ENCODE measurements at regions not wholly inside any gene's neighbourhood (a gene's known extent, or its start where the extent isn't known, plus 50 kb on each side); places are given as distances from the start of the nearest gene placed in this dataset.

DNA sequence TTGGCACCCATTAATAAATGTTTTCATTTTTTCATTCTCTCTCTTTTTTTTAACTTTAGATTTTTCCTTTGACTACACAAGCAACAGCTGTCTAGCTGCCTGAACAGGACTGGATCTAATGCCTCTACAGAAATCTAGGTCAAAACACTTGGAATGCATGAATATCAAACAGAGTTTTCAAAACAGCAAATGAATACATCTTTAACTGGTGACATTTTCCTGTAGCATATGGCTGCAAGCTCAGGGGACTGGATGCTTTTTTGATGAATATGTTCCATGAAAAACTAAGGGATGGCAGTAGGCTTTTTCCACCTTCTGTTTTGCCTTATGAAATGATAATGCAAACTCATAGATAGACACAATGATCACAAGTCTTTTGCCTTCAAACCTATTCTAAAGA, 661.7 kb downstream of the MCTP2 start:
- DNase-seq (ENCODE audit: low read depth), result no peak

DNA sequence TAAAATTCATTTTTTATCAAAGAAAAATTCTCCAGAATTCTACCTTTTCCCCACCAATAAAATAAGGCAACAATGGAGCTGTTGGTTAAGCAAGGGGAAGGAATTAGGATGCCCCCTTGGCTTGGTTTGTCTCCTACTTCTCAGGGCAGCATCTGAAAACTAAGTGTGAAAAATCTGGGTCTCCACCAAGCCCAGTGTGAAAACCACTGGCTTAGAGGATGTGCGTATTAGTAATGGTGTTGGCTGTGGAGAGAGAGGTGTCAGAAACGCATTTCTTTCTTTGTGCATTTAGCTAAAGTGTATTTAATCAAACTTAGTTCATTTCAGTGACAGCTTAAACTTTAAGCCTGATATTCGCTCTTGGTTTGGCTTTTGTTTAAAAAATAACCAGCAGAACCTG, 662.7 kb downstream of the MCTP2 start:
- DNase-seq (ENCODE audit: low read depth), result no peak

DNA sequence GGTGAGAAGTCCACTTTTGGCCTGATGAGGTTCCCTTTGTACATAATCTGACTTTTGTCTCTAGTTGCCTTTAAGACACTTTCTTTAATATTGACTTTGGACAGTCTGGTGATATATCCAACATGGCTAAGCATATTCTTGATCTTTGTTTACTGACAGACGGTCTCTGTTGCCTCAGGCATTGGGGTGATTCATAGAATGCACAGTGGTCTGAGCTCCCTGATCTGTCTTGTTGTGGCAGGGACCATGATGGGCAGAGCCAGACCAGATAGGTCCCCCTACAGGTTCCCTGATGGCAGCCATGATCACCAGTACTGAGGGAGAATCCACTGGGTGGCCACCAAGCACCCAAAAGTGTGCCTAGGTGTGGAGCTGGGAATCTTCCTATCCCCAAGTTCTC, 678.1 kb downstream of the MCTP2 start:
- no peak for DNase-seq (ENCODE audit: low read depth)

DNA sequence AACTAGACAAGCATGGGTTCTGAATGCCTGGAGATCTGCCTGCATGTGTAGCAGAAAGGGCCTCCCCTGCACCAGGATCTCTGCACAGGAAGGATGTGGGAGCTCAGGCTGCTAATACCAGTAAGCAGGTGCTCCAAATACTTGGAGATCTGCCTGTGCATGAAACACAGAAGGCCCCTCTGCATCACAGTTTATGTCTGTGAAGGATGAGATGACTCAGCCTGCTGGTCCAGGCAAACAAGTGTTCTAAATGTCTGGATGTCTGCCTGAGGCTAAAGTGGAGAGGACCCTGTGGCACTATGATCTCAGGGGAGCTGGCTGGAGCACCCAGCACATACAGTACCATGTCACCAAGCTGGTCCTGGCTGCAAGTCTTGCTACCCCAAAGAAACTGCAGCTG, 678.8 kb downstream of the MCTP2 start:
- DNase-seq (ENCODE audit: low read depth), result no peak

DNA sequence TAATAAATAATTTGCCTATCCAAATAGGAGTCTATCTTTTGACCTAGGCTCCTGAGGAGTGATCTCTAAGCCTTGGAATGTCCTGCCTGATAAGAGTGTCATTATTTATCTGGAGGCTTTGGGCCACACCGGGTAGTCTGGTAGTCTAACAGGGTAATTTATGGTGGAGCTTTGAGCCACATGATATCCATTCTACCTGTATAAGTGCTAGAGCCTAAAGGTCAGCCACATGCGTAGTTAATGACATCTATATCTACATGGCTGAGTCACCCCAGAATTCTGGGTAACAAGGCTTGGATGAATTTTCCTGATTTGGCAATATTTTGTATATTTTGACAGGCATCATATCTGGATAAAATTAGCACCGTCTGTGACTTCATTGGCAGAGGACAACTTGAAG, 681.4 kb downstream of the MCTP2 start:
- no peak for DNase-seq (ENCODE audit: low read depth)

DNA sequence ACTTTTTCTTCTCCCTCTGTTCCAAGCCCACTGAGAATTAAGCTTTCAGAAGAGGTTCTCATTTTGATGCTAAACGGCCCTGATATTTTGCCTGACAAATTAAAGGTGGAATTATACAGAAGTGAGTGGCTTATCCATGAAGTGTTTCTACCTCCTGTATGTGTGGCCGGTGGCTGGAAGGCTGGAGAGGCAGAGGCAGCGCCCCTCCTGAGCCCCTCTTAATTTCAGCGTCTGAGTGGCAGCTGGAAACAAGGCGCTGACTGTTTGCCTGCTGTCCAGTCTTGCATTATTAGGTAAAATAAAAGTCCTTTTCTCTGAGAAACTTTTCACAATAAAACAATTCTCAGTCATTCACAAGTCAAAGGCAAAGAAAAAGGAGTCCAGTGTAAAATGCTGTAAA, 685.7 kb downstream of the MCTP2 start:
- DNase-seq (ENCODE audit: low read depth), result no peak

DNA sequence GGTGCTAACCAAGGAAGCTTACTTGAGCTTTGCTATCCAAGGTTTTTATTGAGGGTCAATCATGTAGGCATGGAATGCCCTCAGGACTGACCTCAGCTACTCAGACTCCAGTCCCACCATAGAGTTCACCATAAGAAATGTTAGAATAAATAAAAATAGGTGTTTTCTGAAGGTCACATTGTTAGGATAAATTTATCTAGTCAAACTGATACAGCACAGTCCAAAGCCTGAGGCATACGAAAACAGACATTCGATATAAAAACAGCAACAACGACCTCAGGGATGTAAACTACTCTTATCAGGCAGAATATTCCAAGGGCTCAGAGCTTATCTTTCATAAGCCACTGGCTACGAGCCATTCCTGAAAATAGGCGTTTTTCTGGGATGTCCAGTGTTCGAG, 690.6 kb downstream of the MCTP2 start:
- DNase-seq (ENCODE audit: low read depth), result no peak

DNA sequence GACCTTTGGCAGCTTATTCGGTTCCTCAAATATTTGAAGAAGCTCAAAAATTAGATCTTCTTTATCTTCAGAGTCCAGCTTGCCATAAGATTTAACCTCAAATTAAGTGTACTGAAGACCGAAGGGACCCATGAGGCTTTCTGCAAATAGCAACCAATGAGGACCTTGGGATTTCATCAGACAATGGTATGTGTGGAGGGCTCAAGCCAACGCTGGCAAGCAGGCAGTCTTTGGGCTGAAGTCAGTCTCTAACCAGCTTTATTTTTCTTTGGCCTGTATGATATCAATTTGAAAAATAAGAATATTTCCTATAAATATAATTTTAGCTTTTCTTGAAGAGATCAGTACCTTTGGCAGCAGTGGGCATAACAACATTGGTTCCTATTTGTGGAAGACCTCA, 692.7 kb downstream of the MCTP2 start:
- no peak for DNase-seq (ENCODE audit: low read depth)

DNA sequence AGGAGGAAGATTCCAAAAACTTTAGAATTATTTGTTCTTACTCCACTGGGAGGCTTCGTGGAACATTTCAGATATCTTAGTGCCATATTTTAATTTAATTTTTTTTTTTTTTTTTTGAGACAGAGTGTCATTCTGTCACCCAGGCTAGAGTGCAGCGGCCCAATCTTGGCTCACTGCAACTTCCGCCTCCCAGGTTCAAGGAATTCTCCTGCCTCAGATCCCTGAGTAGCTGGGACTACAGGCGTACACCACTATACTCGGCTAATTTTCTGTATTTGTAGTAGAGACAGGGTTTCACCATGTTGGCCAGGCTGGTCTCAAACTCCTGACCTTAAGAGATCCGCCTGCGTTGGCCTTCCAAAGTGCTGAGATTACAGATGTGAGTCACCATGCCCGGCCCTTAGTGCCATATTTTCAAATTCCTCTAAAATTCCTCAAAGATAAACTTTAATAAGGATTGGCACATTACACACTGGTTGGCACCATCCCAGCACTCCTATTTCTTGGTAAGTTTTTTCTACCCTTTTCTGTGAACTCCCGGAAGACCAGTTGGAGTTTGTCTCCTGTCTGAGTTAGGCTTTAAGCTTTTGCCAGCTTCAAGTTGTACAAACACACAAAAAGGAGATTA, 693.7 kb downstream of the MCTP2 start:
- DNase-seq (ENCODE audit: low read depth), result no peak

DNA sequence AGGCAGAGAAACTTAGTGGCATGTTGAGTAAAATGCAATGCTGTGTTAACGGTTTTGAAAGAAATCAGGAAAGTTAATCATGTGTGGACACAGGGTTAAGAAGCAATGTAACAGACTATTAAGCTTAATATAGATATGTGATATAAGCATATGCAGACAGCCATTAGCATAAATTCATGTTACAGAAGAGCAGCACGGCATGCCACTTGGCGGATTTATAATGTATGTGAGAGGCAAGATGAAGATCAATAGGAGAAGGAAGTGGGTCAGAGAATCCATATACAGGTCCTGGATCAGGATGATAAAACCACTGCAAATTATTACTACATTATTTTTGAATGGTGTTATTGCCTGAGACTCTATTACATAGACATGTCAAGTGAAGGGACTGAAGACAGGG, 694.3 kb downstream of the MCTP2 start:
- DNase-seq (ENCODE audit: low read depth), result no peak

DNA sequence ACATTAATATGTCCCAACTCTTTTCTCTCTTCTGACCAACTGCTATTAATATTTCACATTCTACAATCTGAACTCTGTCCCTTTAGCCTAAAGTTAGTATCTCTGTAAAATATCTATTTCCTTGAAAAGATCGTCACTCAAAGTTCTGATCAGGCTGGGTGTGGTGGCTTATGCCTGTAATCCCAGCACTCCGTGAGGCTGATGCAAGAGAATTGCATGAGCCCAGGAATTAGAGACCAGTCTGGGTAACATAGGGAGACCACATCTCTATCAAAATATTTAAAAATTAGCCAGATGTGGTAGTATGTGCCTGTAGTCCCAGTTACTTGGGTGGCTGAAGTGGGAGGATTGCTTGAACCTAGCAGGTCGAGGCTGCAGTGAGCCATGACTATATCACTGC, 695.6 kb downstream of the MCTP2 start:
- no peak for DNase-seq (ENCODE audit: low read depth)

DNA sequence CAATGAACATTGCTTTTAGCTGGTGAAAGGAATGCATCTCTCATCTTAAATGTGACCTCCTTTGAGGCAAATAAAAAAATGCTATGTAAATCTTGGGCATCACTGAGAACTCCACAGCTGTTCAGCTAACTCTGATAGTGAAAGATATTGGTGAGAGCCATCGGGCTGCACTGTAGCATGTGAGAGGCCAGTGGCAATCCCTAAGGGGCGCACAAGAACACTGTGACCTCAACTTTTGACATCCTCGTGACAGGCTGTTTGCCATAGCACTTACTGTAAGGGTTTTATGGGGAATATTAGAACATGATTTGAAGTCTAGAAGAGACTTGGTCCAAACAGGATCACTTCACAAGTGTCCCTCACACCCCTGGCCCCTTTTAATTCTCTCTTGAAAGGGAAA, 697.9 kb downstream of the MCTP2 start:
- no peak for DNase-seq (ENCODE audit: low read depth)

DNA sequence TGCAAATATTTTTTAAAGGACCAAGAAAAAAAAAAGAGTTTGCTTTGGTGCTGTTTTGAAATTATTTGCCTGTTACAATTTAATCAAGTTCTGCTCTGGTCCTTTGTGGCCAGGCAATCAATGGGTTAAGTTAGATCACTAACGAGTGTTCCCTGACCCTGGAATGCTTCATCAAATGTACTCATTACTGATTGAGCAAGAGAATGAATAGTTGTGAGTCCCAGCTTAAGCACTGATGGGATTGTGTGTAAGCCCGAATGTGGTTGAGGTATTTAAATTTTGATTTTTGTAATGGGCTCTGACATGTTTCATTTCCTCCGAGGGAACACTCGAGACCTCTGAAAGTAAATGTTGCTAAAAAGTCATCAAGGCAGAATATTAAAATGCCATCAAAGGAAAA, 699.1 kb downstream of the MCTP2 start:
- no peak for DNase-seq (ENCODE audit: low read depth)

DNA sequence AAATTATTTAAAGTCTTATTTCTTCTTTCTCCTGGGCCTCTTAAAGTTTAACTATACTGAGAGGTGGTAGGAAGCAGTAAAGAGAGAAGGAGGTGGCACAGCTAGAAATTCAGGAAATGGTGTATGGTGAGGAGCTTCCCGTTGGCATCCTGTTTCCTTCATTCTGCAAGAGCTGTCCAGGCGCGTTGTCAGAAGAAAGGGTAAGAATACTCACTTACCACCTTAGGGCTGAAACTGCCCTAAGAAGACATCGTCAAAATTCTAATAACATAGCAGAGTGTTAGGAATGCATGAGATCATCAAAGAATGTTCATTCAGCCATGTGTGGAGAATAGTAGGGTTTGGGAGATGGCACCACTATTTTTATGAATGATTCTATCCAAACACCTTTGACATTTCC, 699.6 kb downstream of the MCTP2 start:
- no peak for DNase-seq (ENCODE audit: low read depth)

DNA sequence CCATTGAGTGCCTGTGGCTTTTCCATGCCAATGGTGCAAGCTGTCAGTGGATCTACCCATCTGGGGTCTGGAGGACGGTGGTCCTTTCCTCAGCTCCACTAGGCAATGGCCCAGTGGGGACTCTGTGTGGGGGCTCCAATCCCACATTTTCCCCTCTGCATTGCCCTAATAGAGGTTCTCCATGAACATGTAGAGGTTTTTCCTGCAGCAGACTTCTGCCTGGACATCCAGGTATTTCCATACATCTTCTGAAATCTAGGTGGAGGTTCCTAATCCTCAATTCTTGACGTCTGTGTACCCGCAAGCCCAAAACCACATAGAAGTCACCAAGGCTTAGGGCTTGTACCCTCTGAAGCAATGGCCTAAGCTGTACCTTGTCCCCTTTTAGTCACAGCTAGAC, 703.1 kb downstream of the MCTP2 start:
- DNase-seq (ENCODE audit: low read depth), result no peak

DNA sequence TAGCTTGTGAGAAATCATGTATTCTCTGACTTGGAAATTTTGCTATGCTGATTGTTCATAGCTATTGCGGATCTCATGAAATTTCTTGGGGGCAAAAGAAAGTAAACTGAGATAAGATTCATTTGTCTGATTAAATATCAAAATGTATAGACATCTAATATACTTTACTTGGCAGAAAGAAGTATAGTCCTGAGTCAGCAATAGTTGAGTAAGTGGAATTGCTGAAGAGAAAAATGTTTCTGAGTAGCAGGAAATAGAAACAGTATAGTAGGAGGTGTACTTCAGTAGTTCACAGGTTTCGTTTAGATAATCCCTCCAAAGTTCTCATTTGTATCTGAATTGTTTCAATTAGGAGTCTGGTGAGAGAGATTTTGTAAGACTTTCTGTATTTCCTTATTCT, 705.9 kb downstream of the MCTP2 start:
- DNase-seq (ENCODE audit: low read depth), result no peak

DNA sequence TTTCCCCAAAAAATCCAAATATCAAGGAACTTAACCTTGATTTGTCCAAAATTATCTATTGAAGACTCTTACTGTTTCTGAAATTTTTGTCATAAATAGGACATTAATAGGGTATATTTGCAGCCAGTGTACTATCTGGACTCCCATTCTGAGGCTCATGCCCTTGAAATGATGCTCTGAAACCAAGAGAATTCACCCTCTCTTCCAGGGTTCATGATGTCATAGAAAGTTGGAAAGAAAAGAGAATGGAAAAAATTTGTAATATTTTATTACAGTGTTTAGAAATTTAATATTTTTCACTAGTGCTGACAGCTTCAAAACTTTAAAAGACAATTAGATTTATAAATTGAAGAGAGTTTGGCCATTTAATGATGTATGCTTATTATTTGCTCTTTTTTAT, 712.5 kb downstream of the MCTP2 start:
- no peak for DNase-seq (ENCODE audit: low read depth)

DNA sequence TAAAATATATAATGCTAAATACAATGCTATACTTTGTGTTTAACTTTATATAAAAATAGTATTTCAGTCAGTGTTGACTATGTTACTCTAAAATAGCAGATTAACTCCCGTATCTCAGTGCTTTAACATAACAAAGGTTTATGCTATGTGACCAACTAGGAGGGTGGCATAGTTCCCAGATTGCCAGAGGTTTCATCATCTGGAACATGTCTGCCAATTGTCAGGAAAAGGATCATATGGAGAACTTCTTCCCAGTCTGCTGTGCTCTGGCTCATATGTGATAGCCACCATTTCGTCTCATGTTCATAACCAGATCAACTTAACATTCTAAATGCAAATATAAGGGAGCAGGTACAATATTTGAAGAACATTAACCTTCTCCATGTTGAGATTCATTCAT, 720.2 kb downstream of the MCTP2 start:
- no peak for DNase-seq (ENCODE audit: low read depth)

DNA sequence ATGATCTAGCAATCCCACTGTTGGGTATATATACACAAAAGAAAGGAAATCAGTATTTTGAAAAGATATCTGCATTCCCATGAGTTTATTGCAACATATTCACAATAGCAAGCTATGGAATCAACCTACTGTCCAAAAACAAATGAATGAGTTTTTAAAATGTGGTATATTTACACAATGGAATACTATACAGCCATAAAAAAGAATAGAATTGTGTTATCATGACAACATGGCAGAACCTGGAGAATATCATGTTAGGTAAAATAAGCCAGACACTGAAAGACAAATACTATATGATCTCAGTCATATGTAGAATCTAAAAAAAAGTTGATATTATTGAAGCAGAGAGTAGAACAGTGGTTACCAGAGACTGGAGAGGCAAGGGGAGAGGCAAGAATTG, 732.6 kb downstream of the MCTP2 start:
- DNase-seq (ENCODE audit: low read depth), result no peak

DNA sequence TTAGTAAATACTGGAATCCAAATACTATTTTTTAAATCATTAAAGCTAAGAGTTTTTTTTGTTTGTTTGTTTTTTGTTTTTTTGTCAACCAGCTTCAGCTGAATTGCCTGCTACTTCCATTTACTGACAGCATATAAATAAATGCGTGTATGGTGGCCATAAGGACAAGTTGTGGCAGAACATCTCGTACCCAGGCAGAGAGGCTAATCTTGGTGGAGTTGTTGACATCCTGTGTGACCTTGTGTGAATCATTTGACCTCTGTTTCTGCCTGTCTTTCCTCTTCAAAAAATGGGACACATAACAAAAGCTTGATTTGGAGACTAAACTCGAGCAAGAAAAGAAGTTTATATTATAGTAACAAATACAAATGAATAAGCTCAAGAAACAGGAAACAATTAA, 734.2 kb downstream of the MCTP2 start:
- no peak for DNase-seq (ENCODE audit: low read depth)

DNA sequence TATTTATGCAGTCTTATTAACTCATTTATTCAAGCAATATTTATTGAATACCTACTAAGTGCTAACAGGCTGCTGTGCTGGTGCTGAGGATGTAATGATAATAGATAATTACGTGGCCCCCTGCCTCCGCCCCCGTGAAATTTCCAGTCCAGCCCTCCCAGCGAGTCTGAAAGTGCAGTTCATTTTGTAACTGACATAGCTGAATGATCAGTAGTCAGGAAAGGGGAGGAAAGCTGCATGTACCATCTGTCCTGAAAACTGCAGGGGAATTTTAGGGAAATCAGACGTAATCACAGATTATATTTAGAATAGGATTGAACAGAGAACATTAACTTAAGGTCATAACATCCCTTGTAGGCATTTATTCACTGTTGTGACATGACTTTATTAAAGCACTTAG, 736.8 kb downstream of the MCTP2 start:
- no peak for DNase-seq (ENCODE audit: low read depth)

DNA sequence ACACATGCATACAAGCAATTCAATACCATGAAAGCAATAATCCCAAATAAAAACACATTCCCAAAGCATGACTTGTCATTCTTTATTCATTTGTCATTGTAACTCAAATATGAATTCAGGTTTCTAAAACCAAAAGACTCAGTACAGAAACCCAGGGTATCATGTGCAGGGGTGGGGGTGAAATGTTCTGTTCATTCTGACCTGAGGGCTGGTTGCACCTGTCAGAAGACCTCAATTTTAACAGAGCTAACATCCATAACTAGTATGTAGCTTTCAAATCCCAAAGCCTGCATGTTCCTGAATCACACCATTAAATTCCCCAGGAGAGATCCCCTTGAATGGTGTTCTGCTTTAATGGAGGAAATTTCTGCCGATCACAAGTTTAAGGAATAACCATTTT, 738.7 kb downstream of the MCTP2 start:
- no peak for DNase-seq (ENCODE audit: low read depth)

DNA sequence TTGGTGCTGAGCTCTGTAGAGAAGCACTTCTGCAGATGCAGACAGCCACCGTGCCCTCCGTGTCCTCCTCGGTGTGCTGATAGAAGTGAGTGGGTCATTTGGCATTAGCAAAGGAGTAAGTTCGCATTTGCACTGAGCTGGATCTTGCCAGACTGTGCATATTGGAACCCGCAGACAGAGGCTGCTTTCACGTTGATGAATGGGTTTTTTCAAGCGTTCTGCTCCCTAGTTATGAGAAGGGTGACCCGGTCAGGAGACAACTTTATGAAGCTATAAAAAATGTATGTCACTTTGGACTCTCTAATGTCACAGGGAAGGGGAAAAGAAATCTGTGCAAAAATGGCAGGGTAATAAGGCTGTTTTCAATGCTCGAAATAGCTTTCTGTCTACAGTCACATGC, 739.4 kb downstream of the MCTP2 start:
- no peak for DNase-seq (ENCODE audit: low read depth)

DNA sequence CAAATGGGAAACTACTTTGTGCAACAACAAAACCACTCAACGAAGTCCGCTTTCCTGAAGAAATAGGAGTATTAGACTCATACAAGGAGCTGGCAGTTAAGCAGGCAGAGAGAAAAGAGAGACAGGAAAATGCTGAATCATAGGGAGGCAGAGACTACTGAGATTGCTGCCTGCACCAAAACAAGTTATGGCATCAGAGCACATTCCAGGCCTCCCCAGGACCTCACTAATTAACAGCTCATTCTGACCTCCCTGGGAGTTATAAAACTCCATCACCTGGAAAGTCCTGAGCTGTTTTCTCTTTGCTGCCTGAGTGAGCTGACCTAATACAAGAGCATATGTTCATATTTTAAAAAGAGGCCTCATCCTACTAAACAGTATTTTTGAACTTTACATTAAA, 741.0 kb downstream of the MCTP2 start:
- DNase-seq (ENCODE audit: low read depth), result peak; percentile 1

DNA sequence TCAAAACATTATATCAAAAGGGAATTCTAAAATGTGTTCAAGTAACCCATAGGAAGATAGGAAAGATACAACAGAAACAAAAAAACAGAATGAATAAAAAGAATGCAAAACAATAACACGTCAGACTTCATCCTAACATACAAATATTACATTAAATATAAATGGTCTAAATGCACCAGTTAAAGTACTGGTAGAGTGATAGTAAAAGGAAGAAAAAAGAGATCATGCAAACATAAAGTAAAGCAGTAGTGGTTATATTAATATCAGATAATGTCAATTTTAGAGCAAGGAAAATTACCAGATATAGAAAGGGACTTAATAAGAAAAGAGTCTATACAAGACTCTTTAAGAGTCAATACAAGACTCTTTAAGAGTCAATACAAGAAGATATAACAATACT, 755.7 kb downstream of the MCTP2 start:
- DNase-seq (ENCODE audit: low read depth), result no peak

Measured in M059J (cell line).